GM10266 (cell line): ENCODE measurements at regions not wholly inside any gene's neighbourhood (a gene's known extent, or its start where the extent isn't known, plus 50 kb on each side); places are given as distances from the start of the nearest gene placed in this dataset.
"Not testable (repeated sequence)": the region's sequence is repeated elsewhere in the genome, so short reads cannot be mapped to it uniquely, and the experiment has no call there.

Experiments
- DNase-seq: peaks from one replicate; pipeline ENCODE4 v3.0.0; 2012; ENCODE audit errors: extremely low spot score
- CTCF ChIP-seq: IDR thresholded peaks from 2 replicates; pipeline ENCODE4 v1.5.1; 2012; ENCODE audit warnings: mild to moderate bottlenecking, low read depth; ENCODE audit not compliant: control insufficient read depth, insufficient read depth; ENCODE audit errors: missing control alignments

DNA sequence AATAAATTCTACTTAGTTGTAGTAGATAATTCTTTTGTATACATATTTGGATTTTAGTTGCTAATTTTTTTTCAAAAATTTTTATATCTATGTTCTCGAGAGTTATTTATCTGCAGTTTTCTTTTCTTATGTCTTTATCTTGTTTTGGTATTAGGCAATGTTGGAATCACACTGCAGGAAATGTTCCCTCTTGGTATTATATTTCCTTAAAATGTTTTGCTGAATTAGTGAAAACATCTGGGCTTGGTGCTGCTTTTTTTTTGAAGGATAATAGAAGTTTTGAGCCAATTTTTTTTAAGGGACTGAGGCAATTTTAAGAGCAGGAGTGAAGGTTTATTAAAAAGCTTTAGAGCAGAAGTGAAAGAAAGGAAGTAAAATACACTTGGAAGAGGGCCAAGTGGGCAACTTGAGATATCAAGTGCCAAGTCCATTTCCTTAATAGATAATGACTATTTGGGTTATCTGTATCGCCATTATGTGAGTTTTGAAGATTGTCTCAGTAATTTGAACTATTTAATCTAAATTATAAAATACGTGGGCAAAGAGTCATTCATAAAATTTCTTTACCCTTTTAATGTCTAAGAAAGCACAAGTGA is 1390.1 kb upstream of the CDH8 start:
- no peak for DNase-seq
- no peak for TF ChIP-seq CTCF

DNA sequence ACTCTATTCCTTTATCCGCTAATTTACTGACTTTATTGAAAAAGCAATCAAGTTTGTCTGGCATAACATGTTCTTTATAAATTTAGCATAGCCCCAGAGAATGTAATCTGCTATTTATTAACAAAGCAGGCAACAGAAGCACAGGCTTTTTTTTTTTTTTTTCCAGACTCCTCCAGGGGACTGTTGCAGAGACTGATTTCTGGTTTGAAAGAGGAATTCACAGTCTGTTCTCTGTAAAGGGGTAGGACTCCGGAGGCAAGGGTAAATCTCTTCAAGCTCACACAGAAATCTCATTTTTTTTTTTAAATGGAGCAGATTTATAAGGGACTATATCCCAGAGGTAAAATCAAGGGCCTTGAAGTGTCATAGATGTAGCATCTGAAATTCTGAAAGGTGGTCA is 1386.5 kb upstream of the CDH8 start:
- no peak for TF ChIP-seq CTCF
- DNase-seq: no peak

GRCh38 chr16:63416712-63417111 is 1380.5 kb upstream of the CDH8 start:
- DNase-seq: no peak
- no peak for TF ChIP-seq CTCF

DNA sequence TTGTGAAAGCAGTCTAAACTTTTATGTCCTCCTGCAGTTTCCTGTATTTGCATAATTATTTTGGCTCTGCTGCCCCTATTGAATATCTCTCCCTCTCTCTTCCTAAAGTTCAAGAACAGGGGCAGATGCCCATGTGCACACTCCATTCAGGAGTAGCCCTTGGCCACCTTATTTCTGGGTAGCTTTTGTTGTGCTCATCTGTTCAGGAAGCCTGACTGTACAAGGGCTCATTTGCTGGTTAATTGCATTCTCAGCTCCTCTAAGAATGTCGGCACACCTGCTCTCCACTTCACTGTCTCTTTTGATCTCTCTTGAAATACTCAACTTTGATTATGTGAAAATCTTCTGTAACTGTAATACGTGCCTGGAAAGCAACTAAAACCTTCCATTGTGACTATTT is 1378.8 kb upstream of the CDH8 start:
- no peak for TF ChIP-seq CTCF
- no peak for DNase-seq

DNA sequence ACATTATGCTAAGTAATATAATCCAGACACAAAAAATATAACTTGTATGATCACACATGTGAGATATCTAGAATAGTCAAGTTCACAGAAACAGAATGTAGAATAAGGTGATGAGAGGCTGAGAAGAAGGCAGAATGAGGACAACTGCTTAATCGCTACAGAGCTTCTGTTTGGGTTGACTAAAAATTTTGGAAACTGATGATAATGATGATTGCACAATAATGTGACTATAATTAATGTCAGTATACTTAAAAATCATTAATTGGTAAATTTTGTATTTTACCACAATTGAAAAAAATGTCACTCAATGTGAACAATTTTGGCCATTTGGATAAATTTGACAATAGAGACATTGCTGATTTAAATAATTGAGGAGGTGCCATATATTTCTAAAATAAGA is 1374.4 kb upstream of the CDH8 start:
- TF ChIP-seq CTCF: no peak
- no peak for DNase-seq

DNA sequence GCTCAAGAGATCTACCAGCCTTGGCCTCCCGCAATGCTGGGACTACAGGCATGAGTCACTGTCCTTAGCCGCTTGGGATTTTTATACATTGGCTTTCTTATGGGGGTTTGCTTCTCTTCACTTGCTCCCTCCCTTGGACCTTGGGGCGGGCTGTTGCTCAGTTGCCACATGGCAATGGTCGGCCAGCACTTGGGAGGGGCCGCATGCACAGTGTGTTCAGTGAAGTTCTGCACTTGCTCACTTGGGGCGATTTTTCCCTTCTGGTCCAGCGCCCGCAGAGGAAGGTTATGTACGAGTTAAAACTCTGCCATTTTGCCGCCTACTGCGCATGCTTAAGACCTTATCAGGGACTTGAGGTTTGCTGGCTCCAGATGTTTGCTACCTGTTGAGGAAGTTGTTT is 1367.6 kb upstream of the CDH8 start:
- no peak for TF ChIP-seq CTCF
- no peak for DNase-seq

DNA sequence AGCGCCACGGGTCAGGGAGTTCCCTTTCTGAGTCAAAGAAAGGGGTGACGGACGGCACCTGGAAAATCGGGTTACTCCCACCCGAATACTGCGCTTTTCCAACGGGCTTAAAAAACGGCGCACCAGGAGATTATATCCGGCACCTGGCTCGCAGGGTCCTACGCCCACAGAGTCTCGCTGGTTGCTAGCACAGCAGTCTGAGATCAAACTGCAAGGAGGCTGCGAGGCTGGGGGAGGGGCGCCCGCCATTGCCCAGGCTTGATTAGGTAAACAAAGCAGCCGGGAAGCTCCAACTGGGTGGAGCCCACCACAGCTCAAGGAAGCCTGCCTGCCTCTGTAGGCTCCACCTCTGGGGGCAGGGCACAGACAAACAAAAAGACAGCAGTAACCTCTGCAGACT is 1352.0 kb upstream of the CDH8 start:
- DNase-seq: not testable (repeated sequence)

DNA sequence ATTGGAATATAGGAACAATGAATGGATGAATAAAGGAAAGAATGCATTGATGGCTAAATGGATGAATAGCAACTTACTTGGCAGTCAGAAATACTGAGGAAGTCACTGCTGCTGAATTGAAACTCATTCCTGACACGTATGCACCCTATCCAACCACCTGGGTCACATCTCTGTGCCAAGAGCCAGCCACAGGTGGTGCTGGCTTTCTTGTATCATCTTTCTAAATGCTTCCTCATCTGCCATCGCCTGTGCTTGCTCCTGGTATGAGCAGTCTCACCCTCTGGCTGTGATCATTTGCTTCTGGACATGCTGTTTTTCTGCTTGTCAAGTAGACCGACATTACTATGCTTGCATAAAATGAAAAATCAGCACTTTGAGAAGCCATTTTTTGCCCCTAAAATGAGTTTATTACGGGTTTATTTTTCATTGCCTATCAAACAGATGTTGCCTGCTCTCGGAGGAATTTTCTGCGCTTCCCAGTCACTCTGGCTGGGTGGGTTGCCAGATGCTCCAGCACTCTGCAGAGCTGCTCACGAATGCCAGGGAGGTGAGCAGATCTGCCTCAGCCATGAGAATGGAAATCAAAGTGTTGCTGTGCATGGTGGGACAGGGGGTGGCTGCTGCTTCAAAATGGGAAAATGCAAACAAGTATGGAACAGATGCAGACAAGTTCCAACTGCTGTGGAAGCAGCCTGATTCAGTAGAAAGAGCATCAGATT is 1349.6 kb upstream of the CDH8 start:
- no peak for DNase-seq
- no peak for TF ChIP-seq CTCF
